HG03558 (cell line): ENCODE measurements at regions not wholly inside any gene's neighbourhood (a gene's known extent, or its start where the extent isn't known, plus 50 kb on each side); places are given as distances from the start of the nearest gene placed in this dataset.

Experiments
- ATAC-seq: cut with Tn5 transposase; IDR thresholded peaks from one replicate; pipeline ENCODE4 v1.9.1; 2021; ENCODE audit warnings: moderate number of reproducible peaks; ENCODE audit not compliant: unreplicated experiment; ENCODE audit errors: extremely low read depth

DNA sequence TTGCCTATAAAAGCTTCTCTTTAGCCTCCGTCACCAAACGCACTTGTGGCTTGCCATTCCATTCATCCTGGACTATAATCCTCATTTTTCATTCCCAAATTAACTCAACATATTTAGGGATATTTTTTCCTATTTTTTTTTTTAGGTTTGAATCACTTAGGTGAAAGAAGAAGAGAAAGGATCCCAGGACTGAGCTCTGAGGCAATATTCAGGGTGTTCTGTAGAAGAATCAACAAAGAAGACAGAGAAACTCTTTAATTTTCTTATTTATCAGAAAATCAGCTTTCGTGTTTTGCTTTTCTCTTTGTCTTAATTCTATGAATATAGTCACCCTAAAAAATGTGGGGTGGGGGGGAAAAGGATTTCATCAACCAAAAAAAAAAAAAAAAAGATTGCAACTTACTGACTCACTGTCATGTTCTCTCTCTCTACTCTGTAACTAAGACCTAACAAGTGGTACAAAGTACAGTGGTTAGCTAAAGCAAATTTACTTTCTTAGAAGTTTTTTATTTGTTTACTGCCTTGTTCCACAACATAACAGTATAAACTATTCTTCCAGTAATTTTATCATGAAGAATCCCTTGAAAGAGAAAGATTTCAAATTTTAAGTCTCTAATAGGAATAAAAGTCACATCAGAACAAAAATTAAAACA is 272.0 kb downstream of the DHX15 start:
- ATAC-seq, result no peak

DNA sequence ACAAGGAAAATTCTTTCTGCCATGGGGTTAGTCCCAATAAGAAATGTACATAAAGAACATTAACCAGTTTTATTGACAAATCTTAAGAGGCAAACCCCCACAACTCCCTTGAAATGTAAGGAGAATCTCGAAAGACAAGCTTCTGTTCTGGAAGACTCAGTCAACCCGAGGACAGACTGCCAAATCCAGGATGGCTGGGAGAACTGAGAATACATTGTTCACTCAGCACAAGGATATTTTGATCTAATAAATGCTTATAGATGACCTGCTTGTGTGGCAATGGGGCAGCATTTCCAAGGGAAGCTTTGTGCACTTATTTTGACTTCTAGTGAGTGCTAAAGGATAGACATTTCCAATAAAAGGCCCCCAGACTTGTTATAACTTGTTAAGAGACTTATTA is 280.4 kb downstream of the DHX15 start:
- no peak for ATAC-seq

DNA sequence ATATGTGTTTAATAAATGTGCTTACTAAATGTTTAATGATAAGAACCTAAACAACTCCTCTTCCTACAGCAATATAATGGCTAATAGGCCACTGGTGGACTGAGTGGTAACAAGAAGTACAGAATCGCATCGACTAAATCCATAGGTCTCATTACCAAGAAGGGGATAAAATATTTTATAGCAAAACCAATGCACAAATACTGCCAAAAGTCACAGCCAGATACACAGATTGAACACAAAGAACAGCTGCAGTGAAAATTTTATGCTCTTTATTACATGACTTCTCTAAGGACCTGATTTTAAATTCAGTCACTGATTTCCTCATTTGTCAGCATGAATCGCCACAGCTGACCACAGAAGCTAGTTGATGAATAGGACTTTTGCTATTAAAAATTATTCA is 285.4 kb downstream of the DHX15 start:
- no peak for ATAC-seq

DNA sequence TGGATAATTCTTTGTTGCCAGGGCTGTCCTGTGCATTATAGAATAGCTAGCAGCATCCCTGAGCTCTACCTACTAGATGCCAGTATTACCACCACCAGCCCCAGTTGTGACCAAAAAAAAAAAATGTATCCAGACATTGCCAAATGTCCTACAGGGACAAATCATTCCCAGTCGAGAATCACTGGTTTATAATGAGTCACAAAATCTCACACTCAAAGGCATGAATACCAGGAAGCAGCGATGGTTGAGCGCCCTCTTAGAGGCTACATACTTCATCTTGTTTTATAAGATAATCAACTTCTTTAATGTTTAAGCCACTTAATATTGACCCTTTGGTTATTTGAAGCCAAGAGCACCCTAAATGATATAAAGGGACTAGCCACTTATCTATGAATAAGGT is 297.3 kb downstream of the DHX15 start:
- ATAC-seq, result no peak

DNA sequence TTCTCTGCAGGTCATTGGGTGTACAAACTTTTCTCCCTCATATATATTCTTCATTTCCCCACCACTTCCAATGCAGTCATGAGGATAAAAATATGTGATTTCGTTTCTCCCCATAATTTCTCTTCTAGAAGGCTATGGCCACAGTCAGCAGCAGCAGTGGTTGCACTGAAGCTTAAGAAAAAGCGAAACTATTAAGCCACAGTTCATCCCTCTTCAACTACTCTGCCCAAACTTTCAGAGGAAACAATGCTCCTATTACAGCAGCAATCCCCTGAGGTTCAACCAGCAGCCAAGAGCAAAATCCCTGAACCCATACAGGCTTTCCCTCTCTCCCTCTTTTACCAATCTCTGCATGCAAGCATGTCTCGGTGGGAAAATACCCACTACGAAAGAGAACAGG is 298.6 kb downstream of the DHX15 start:
- no peak for ATAC-seq

DNA sequence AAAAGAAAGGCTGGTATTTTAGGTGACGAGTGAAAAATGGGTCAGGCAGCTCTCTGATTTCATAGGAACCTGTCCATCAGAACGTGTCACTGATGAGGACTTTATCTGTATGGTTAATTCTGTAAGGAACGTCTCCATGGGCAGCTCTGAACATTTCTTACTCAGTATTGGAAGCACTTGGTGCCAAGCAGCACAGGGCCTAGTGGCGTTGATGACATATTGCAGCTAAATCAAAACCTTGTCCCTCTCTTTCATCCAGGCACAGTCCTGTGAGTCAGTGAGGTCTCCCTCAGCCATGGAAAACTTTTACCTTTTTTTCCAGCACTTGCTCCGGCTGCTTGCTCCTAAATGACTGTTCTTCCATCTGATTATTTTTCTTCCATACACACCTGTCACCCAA is 301.9 kb downstream of the DHX15 start:
- no peak for ATAC-seq

DNA sequence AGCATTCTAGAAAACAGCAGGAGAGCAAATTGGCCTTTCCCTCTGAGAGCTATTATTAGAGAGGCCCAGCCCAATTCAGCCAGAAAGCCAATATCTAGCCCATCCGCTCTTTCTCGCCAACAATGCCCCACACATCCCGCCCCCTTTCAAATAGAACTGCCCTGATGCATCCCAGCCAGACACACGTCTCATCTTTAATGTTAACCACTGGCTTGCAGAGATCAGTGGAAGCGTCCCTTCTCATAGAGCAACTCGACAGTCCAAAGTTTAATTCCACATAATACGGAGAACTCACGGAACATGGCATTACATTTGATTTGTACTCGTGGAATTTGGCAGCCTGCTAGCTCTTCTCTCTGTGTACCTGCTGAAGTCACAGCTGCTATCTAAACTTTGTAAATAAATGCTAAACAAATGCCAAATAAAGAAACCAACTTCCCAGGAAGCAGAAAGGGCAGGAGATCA is 304.4 kb downstream of the DHX15 start:
- ATAC-seq, result no peak

DNA sequence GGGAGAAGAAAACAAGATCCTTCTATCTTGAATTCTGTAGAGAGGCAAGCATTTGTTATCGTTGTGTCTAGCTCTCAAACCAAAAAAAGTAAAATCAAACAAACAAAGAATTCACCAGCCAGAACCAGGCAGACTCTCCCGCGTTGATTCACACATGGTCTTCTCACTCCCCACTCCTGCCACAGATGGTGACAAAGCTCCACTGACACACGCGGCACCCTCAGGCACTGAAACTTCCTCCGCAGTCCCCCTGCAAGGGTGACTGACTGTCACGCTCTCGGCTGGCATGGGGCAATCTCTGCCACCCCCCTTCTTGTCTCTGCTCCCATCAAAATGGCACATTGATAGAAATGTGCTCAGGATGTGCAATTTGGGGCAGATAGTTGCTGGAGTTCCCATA is 304.9 kb downstream of the DHX15 start:
- ATAC-seq, result no peak

DNA sequence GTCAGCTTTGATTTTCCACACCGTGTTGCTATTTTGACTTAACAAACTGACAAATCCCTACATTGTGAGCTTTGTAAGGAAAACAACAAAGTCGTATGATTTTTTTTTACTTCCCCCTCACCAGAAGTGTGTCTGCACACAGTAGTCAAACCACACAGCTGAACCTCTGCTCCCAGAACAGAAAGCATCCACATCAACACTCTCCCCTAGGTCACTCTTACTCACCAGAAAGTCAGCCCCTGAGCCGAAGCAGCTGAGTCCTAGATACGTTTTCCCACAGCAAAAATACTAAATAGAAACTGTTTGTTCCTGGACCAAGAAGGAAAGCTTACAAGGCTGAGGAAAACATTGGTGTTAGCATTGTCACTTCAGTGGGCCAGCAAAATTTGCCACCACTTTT is 305.7 kb downstream of the DHX15 start:
- ATAC-seq, result no peak

DNA sequence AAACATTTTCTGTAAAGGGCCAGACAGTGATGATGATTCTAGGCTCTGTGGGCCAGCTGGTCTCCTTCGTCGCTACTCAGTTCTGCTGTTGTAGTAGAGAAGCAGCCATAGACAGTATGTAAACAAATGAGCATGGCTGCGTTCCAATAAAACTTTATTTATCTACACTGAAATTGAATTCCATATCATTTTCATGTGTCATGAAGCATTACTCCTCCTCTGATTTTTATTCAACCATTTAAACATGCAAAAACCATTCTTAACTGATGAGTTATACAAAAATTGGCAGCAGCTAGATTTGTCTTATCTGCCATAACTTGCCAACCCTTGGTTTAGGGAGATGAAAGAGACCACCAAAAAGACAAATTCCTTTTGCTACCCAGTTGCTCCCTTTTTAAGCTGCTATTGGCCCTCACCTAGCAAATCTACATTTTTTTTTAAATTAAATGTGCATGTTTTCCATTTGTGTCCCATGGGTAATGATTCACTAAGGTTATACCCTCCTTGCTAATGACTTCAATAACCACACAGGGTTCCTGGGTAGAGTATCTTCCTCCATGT is 309.9 kb downstream of the DHX15 start:
- no peak for ATAC-seq

DNA sequence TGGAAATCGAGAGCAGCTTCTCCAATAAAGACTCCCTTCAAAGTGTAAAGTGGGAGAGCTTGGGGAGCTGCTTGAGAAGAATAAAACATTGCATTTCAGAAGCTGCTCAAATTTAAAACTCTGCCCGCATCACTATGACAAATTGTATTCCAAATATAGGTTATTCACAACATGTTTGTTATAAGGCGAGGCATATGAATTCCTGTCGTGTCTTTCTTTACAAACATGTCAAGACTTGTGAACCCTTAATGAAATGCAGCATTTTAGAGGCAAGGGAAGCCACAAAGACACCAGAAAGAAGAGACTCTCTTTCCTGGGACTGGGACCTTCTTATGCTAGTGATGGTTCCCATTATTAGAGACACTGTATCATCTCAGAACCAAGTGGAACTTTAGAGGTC is 311.2 kb downstream of the DHX15 start:
- no peak for ATAC-seq

DNA sequence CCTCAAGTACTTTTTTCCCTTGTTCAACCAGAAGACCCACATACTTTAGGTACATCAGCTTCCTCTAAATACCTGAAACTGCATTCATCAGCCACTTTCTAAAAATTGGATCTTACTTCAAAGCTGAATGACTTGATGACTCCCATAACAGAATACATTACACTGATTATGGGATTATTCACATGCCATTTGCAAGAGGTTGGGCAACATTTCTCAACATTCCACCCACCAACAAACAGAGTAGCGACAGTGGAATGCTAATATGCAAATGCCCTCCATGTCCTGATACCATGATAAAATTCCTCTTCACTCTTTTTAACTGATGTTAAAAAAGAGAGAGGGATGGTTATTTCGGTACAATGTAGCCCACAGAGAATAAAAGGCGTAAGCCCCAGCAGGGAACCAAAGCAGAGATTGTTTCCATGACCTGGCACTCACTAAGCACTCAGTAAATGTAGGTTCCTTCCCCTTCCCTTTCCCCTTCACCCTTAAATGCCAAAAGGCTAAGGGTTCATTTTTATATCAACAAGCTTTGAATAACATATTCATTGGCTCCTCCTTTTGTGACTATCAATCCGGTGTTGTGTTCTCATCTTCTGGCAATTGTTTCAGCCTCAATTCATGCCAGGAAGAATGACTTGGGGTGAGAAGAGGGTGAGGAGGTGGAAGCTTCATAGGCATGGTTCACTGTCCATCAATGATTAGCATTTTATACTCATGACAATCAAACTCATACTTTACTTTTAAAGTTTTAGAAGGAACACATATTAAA is 317.2 kb downstream of the DHX15 start:
- no peak for ATAC-seq

DNA sequence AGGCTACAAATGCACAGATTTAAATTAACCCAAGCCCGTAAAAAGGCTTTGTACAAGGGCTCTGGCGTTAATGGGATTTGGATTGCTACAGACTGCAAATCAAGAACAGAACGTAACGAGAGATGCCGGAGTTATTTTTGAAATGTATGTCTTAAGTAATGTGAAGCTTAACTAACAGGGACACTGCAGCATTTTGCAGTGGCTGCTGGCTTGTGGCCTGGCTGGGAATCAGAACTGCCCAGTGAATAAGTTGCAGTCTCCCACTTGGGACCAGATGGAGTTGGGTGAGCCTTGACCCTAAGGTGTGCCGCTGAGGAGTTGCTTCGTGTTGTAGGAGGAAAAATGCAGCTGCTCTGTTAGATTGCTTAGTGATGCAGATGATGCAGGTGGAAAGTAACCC is 318.4 kb downstream of the DHX15 start:
- ATAC-seq, result no peak

DNA sequence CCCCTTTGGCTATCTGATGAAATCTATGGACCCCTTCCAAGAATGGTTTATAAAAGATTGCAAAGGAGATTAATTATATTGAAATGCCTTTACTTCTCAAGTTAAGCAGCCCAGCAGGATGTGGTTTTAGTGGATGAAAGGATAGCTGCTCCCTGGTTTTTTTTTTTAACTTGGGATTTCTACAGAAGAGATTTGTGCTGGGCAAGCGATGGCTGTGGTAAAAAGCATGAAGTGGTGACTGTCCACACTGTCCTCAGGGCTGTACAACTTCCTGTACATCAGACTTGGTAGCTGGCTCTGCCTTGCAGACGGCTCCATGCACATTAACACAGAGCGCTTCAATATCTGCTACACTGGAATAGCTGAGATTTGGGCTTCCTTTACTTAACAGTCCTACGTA is 321.7 kb downstream of the DHX15 start:
- ATAC-seq, result no peak

DNA sequence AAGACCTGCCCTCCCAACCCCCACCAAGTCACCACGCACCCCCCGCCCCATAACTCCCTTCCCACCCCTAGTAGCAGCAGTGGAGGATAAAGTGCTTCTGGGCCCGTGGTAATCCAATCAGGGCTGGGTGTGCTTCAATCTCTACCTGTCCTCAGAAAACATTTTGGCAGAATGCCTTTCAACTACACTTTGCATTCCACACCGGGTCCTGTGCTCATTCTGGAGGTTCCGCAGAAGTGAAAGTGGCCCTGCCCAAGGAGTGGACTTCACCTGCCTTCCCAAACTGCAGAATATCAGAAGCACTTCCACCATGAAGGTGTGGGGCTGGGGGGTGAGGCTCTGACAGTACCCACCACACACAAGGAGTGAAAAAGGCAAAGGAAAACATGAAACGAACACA is 322.3 kb downstream of the DHX15 start:
- no peak for ATAC-seq

DNA sequence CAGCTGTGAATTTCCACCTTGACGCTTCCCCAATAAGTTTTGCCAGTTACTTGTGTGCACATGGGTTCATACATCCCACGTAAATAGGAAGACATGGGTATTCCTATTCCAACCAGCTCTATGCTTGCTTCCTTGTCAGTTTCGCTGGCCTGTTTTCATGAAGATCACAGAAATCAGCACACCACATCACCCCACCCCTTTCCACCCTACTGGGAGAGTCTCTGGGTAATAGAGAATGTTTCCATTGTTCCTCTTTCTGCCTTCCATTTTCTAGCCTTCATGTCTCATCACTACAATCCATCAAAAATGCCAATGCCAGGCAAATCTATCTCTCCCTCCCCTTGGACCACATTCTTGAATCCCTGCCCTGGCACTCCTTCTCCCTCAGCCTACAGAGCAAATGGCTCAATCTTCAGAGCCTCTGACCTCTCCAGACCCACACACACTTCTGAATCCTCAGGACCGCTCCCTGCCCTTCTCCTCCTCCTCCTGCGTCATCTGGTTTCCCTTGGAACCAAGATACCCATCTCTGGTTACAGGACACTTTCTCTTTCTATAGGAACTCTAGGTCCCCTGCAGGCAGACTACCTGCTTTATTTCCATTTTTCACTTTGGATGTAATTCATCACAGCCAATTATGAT is 323.3 kb downstream of the DHX15 start:
- ATAC-seq, result no peak

DNA sequence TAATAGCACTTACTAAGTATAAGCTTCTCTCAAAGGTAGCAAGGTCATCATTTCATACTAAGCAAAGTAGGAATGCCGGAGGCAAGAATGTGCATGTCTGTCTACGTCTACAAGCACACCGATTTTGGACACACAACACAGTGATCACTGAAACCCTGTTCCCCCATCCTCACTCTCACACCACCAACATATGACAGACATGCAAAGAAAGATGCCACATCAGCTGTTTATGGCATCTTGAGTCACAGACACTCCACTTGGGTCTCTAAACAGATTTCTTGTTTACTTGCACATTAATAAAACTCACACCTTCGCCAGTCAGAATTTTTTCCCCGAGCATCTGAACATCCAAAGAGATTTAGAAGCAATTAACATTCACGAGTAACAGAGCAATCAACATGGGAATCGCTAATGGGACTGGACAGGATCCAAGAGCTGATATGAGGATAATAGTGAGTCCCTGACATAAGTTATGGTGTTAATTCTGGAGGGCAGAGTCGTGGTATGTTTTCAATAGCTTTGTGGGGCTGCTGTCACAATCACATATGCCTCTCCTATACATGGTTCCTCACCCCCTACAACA is 324.1 kb downstream of the DHX15 start:
- no peak for ATAC-seq

DNA sequence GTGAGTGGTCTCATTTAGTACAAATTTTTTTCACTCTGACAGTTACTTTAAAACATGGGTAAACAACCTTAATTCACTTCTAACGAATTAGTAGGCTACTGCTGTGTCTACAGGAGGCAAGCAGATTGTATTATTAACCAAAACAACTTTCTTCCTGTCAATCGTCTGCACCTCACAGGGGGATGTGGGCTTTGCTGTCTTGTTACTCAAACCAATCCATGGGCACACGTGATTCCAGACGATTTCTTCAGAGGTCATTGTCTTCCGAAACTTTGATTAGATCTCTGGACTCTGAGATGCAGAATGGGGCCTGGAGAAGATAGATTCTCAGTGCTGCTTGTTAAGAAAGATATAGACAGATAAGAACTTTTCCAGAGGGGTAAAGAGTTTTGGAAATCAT is 327.8 kb downstream of the DHX15 start:
- no peak for ATAC-seq

DNA sequence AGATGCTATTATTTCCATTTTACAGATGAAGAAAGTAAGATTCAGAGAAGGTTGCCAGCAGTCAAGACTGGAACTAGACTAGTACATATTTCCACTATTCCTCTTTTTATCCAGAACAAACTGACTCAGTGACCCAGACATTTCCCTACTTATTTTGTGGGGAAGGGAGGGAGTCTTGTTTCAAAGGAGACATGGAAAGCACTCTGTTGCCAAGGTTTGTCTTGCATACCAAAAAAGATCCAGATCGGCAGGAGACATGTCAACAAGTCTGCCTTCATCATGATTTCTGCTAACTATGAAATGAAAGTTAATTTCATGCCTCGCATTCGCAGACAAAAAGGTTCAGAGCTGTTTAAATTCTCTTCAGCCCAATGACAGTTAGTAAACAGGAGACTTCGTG is 328.3 kb downstream of the DHX15 start:
- ATAC-seq, result no peak

DNA sequence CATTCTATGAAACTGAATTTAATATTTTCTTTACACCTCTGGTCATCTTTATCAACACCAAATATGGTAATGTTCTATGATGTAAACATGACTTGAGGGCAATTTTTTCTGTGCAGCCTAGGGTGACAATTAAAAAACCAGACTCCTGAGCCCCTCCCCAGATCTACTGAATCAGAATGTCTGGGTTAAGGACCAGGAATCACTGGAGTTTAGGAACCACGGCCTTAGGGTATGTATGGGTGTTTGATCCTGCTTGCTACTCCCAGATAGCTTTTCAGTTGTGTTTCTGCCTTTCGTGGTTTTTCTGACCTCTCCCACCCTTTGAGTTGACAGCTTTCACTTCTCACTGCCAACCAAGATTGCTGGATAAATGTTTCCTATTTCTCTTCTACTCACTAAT is 332.2 kb downstream of the DHX15 start:
- no peak for ATAC-seq

DNA sequence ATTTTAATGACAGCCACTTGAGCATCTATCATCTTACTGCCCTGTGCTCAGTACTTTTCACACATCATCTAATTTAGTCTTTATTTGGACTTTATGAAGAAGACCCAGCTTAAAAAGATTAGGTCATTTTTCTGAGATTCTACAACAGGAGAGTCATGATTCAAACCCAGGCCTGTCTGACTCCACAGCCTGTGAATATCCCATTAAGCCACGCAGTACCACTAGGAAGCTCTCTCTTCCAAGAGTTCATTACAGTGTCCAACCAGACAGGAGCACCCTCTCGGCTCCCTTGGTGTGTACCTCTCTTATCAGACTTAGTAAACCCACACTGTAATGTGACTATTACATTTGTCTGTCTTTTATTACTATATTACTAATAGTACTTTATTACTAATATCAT is 332.8 kb downstream of the DHX15 start:
- ATAC-seq, result no peak
